Gastrocnemius medialis (tissue), 4 donors: ENCODE measurements at regions not wholly inside any gene's neighbourhood (a gene's known extent, or its start where the extent isn't known, plus 50 kb on each side); places are given as distances from the start of the nearest gene placed in this dataset.

Experiments
- ATAC-seq, 2 donors: fragments of 150-250 bp; one replicate each; pipeline ENCODE4 v1.9.1; 2016
- DNase-seq, 2 donors: peaks; one replicate each; pipeline ENCODE4 v3.0.0-alpha.2; 2019
- H3K27ac ChIP-seq, 4 donors: fragments of 200-600 bp; sonication (generic); 1 replicate in 1 of 4; 2 replicates in 3 of 4; pipeline ENCODE4 v1.5.1; 2016 to 2018; ENCODE audit warnings: mild to moderate bottlenecking in 2 of 4, moderate library complexity in 1 of 4
- H3K27me3 ChIP-seq, 3 donors: fragments of 200-600 bp; sonication (generic) in 2 of 3; 1 replicate in 1 of 3; 2 replicates in 2 of 3; pipeline versions ENCODE4 v1.5.1 to v1.6.0; 2016 to 2019; ENCODE audit warnings: mild to moderate bottlenecking in 1 of 3, moderate library complexity in 1 of 3
- H3K36me3 ChIP-seq, 2 donors: fragments of 200-600 bp; sonication (generic) in 1 of 2; one replicate each; pipeline ENCODE4 v1.5.1; 2017 to 2018
- H3K4me1 ChIP-seq, 2 donors: fragments of 200-600 bp; sonication (generic) in 1 of 2; one replicate each; pipeline ENCODE4 v1.5.1; 2016 to 2017; ENCODE audit warnings: mild to moderate bottlenecking in 2 of 2
- H3K4me3 ChIP-seq, 4 donors: fragments of 200-600 bp; sonication (generic) in 3 of 4; 1 replicate in 1 of 4; 2 replicates in 3 of 4; pipeline ENCODE4 v1.5.1; 2016 to 2019; ENCODE audit warnings: mild to moderate bottlenecking in 2 of 4
- H3K9me3 ChIP-seq, 3 donors: fragments of 200-600 bp; sonication (generic) in 2 of 3; 1 replicate in 1 of 3; 2 replicates in 2 of 3; pipeline ENCODE4 v1.5.1; 2016 to 2019
- POLR2A ChIP-seq, 2 donors: fragments of 450-650 bp; IDR thresholded peaks; one replicate each; pipeline ENCODE4 v1.6.1; 2017; ENCODE audit warnings: antibody characterized with exemption in 2 of 2, mild to moderate bottlenecking in 2 of 2, moderate library complexity in 2 of 2
- in situ Hi-C, 4 donors: fragments of 200-750 bp; cut with MboI; loops; one replicate each; pipeline versions ENCODE4 v1.15.0 to v1.8.0; 2017; ENCODE audit warnings: low sequenced_read_pairs in 4 of 4
- intact Hi-C: fragments of 100-400 bp; cut with DNase I; formaldehyde crosslinking; loops from one replicate; pipeline ENCODE4 v1.15.1; 2023; ENCODE audit warnings: low total_unique reads
- TF ChIP-seq, protein P1 (sequence below), 5 experiments: fragments of 450-650 bp in 3 of 5; fragments of 200-600 bp in 2 of 5; sonication (generic) in 2 of 5; IDR thresholded peaks in 4 of 5; conservative IDR thresholded peaks in 1 of 5; 1 replicate in 4 of 5; 2 replicates in 1 of 5; pipeline ENCODE4 v1.5.1; 2016 to 2019; ENCODE audit warnings: antibody characterized with exemption in 5 of 5, mild to moderate bottlenecking in 3 of 5, moderate library complexity in 3 of 5

DNA sequence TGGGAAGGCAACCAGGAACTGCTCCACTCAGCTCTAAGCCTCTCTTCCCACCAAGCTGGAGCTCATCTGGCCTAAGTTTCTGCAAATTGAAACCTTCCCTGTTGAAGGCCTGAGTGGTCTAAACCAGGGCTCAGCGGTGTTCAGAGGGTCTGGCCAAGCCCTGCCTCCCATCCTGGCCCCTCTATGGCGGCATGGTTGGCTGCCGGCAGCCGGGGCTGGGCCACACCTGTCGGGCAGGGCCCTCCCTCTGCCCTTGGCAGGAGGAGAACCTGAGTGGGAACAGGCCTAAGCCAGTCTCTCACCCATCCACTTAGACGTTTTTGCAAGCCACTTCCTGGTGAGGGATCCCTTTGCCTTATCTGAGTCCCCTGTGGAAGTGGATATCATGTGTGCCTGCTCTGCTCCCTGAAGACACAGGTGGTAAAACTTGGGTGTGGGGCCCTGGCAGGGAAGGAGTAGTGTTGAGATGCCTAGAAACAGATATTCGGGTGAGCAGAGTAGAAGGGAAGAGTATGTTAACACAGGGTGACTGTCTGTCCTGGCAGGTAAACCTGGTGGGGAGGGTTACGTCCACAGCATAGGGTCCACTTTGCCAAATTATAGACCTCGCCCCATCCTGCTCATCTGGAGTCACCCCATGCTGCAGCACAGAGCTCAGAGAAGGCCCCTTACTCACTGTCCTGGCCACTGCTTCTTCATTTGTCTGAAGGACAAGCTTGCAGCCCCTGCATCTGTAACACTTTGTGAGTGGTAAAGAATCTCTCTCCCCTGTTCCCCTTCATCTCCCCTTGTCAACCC is 63.0 kb upstream of the SIX2 start:
- H3K9me3 ChIP-seq: no peaks in the 10 kb centered on the region
- H3K4me3 ChIP-seq: no peak overlapping the region
- intact Hi-C loops (no loop called here), in situ Hi-C loops (no loop called here)
- ATAC-seq (no peak), DNase-seq (no peak)
- H3K27me3 ChIP-seq: no peaks in the 10 kb centered on the region
- H3K27ac ChIP-seq: no peak overlapping the region
- peaks cover 0 to 5% of the 10 kb centered on the region in 2 donors for H3K4me1 ChIP-seq
- H3K36me3 ChIP-seq: no peaks in the 10 kb centered on the region
- TF ChIP-seq, protein P1, sequence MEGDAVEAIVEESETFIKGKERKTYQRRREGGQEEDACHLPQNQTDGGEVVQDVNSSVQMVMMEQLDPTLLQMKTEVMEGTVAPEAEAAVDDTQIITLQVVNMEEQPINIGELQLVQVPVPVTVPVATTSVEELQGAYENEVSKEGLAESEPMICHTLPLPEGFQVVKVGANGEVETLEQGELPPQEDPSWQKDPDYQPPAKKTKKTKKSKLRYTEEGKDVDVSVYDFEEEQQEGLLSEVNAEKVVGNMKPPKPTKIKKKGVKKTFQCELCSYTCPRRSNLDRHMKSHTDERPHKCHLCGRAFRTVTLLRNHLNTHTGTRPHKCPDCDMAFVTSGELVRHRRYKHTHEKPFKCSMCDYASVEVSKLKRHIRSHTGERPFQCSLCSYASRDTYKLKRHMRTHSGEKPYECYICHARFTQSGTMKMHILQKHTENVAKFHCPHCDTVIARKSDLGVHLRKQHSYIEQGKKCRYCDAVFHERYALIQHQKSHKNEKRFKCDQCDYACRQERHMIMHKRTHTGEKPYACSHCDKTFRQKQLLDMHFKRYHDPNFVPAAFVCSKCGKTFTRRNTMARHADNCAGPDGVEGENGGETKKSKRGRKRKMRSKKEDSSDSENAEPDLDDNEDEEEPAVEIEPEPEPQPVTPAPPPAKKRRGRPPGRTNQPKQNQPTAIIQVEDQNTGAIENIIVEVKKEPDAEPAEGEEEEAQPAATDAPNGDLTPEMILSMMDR (IDR thresholded peaks at IDR 0.05 in 4 of 5, conservative IDR thresholded peaks at IDR 0.05 in 1 of 5): no peak
- TF ChIP-seq POLR2A (IDR thresholded peaks at IDR 0.05): no peak

DNA sequence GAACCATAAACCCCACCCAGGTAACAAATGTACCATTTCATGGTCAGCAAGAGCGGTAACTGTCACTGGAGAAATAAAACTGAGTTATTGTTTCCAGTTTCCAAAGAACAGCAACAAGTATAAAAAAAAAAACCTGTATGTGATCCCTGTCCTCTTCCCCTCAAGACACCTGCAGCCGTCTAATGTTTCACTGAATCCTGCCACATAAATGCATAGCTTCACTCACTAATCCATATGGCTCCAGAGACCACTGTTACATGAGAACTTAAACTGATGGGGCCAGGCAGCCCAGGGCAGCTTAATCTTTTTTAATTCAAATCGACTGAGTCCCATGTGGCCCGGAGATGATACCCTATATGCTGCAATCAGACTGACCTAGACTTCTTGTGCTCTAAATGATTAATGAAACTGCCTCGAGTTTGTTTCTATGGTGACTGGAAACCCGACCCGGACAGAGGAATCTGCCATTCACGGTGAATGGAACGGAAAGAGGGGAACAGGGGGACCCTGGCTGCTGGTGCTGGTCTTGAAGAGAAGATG is 60.9 kb upstream of the SIX2 start:
- intact Hi-C loops: no loop called here
- in situ Hi-C loops: no loop called here
- DNase-seq (no peak), ATAC-seq (no peak)
- H3K4me1 ChIP-seq: peaks cover 0 to 5% of the 10 kb centered on the region in 2 donors
- no peak overlapping the region for H3K4me3 ChIP-seq
- H3K27ac ChIP-seq: no peak overlapping the region
- no peak for TF ChIP-seq POLR2A (IDR thresholded peaks at IDR 0.05)
- TF ChIP-seq, protein P1 (IDR thresholded peaks at IDR 0.05 in 4 of 5, conservative IDR thresholded peaks at IDR 0.05 in 1 of 5): no peak
- H3K27me3 ChIP-seq: no peaks in the 10 kb centered on the region
- no peaks in the 10 kb centered on the region for H3K9me3 ChIP-seq
- no peaks in the 10 kb centered on the region for H3K36me3 ChIP-seq

GRCh38 chr2:45069684-45070083 is 60.4 kb upstream of the SIX2 start:
- H3K27me3 ChIP-seq: no peaks in the 10 kb centered on the region
- TF ChIP-seq, protein P1 (IDR thresholded peaks at IDR 0.05 in 4 of 5, conservative IDR thresholded peaks at IDR 0.05 in 1 of 5): no peak
- TF ChIP-seq POLR2A (IDR thresholded peaks at IDR 0.05): no peak
- no peaks in the 10 kb centered on the region for H3K36me3 ChIP-seq
- H3K27ac ChIP-seq: no peak overlapping the region
- no peak for DNase-seq
- H3K4me1 ChIP-seq: peaks cover 0 to 5% of the 10 kb centered on the region in 2 donors
- intact Hi-C loops (no loop called here), in situ Hi-C loops (no loop called here)
- H3K9me3 ChIP-seq: no peaks in the 10 kb centered on the region
- H3K4me3 ChIP-seq: no peak overlapping the region
- ATAC-seq: no peak

DNA sequence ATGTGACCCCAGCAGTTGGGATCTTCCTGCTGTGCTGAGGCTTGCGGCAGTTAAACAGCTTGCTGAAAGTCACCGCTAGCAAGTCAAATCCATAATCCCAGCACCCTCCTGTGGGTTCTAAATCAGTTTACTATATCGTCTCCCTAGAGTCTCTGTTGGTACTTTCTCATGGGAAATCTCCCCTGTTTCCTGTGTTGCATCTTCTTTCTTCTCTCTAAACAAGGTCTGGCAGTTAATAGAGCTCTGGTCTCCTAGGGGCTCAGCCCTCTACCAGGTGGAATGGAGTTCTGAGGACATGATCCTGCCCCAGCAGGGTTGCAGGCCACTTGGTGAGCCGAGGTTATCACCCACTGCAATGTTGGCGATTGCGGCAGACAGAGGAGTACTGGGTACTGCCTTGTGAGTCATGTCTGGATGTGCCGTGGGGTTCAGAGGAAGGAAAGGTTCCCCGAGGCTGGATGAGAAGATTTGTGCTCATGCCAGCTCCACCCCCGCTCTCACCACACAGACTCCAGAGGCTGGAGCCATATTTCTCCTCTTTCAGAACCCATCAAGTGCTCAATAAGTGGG is 59.4 kb upstream of the SIX2 start:
- Histone ChIP-seq H3K27ac (no peak overlapping the region), H3K4me1 (peaks cover 0 to 5% of the 10 kb centered on the region in 2 donors), H3K9me3 (no peaks in the 10 kb centered on the region), H3K36me3 (no peaks in the 10 kb centered on the region), H3K4me3 (no peak overlapping the region), H3K27me3 (no peaks in the 10 kb centered on the region)
- TF ChIP-seq, protein P1 (IDR thresholded peaks at IDR 0.05 in 4 of 5, conservative IDR thresholded peaks at IDR 0.05 in 1 of 5): no peak
- no peak for TF ChIP-seq POLR2A (IDR thresholded peaks at IDR 0.05)
- no peak for ATAC-seq
- in situ Hi-C loops (no loop called here), intact Hi-C loops (no loop called here)
- no peak for DNase-seq
